NCI-H1417 (cell line): ENCODE measurements at regions not wholly inside any gene's neighbourhood (a gene's known extent, or its start where the extent isn't known, plus 50 kb on each side); places are given as distances from the start of the nearest gene placed in this dataset.

Source experiments
- DNase-seq, 3 experiments: peaks; one replicate each; lab custom pipeline; 2025; lab: John Stamatoyannopoulos, UW

DNA sequence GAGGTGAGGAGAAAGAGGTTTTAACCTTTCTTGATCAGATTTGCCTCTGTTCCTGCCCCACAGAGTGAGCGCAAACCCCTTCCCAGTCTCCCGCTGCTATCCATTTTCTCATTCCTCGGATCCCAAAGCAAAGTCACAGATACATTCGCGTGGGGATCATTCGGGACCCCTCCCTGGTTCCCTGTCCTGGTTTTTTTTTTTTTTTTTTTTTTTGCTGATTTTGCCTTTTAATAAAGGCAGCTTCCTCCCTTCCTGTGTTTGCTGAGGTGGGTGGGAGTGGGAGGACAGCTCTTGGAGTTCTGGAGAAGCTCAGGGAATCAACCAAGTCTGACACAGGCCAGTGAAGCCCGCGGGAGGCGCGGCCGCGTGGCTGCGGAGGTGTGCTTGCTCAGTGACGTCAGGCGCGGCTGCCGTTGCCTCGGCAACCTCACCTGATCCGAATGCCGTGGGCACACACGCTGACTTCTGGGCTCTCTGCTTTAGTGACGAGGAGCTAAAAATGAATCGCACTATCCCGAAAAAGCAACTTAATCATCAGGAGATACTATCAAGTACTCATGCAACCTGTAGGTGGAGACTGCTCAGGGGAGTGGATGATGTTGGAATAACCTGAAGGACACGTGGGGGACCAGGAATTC, 106.4 kb downstream of the TBX19 start:
- DNase-seq, result peak; percentile 66 to 81 (median 75)

- no peak for DNase-seq
Observed at GRCh38 chr1:168386492-168386891, 105.8 kb downstream of the TBX19 start.

- no peak for DNase-seq
Observed at GRCh38 chr1:168381850-168382249, 101.2 kb downstream of the TBX19 start.

DNA sequence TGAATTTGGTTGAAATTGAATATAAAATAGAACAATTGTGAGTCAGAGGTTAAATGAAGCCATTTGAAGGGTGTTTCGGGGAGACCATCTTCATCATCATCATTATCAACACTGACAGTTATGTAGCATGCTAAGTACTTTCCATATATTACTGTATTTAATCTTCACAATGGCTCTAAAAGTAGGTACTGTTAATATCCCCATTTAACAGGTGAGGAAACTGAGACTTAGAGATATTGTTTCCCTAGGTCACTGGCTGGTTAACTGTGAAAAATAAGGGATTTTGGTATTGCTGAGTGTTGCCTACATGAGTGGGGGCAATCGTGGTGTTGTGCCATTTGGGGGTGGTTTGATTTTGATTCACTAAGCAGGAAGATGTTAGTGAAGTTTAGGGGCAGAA, 100.3 kb downstream of the TBX19 start:
- no peak for DNase-seq

- DNase-seq, result no peak
Observed at GRCh38 chr1:168379104-168379860, 98.6 kb downstream of the TBX19 start.

- DNase-seq, result no peak
Observed at GRCh38 chr1:168375566-168376300, 95.1 kb downstream of the TBX19 start.

DNA sequence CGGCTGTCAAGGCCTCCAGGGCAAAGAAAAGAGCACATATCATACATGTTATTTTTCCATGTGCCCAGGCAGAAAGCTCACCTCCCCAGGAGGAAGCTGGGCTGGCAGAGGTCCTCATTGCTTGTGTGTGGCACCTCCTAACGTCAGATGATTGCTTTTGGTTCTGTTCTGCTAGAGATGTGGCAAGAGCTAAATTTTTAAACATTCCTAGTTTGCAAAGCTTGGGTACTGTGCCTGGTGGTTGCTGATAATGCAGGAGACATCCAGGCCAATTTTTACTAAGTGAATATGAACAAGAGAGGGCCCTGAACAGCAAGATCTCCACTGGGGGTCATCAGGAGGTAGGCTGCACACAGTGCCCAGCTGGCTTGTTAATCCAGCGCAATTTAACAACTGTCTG, 93.9 kb downstream of the TBX19 start:
- DNase-seq, result no peak

DNA sequence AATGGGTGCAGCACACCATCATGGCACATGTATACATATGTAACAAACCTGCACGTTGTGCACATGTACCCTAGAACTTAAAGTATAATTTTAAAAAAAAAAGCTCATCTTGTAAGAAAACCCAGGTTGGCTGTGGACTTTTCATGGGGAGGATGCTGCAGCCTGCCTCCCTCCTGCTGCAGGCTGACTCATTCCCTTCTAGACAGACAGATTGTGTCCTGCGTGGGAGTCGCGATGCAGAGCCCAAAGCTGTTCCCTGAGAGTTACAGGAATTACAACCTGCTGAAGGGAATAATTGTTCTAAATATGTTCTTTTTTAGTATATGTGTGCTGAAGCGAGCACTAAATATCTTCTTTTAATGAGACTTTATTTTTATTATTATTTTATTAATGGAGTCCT, 93.2 kb downstream of the TBX19 start:
- DNase-seq, result no peak

GRCh38 chr1:168372861-168373371, 92.2 kb downstream of the TBX19 start:
- no peak for DNase-seq

DNA sequence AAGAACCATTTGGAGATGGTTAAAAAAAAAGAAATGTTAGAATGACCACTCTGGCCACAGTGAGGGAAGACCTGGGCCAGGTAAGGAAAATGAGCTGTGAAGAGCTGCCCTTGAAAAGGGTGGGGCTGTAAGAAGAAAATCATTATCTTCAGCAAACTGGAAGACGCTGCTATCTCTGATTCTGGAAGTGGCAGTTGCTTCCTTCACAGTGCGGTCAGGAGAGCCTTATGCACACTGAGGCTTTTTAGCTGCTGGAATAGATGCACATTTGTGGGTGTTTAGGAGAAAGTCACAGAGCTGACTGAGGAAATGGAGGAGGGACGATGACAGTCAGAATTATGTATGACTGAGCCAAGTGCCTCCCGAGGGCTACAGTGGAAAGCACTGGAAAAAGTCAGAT, 91.6 kb downstream of the TBX19 start:
- no peak for DNase-seq

GRCh38 chr1:168371477-168371876, 90.8 kb downstream of the TBX19 start:
- no peak for DNase-seq

DNA sequence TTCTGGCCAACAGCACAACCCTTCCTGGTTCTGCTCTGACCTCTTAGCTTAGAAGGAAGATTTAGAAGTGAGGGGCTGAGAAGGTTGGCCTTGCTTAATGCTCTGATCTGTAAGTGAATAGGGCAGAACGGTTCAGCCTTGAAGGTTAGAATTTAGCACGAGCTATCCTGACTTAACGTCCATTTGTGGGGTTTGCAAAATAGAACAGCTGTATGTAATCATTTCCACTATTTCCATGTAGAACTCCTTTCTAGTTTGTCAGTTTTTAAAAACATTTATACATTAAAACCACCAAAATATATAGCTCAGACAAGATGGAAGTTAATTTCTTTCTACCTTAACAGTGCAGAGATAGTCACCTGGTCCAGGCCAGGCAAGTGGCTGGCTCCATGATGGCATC, 89.9 kb downstream of the TBX19 start:
- DNase-seq, result no peak

GRCh38 chr1:168369655-168370054, 89.0 kb downstream of the TBX19 start:
- DNase-seq, result no peak

GRCh38 chr1:168368131-168368530, 87.5 kb downstream of the TBX19 start:
- no peak for DNase-seq

- peak in 1 of 3 experiments; percentile 35 for DNase-seq
Observed at GRCh38 chr1:168365719-168366479, 85.2 kb downstream of the TBX19 start.
